ENCODE measurements at regions not wholly inside any gene's neighbourhood (a gene's known extent, or its start where the extent isn't known, plus 50 kb on each side); places are given as distances from the start of the nearest gene placed in this dataset.

DNA sequence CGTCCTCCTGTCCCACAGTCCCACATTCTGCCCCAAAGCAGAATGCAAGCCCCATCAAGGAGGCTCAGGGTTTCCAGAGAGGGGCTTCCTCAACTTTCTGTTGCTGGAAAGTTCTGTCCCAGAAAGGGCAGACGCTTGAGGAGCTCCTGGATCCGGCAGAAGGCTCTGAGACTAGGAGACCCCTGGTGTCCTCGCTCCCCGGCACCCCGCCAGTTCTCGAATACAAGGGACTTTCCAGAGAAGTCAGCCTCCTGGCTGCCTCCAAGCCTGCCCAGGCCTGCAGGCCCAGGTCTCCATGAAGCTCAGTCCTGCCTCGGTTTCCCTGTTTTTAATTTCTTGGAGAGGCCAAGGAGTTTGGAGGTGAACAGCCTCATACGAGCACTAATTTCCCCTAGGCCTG lies 150.4 kb downstream of the CEBPB start:
- ATAC-seq: no peak

GRCh38 chr20:50341880-50342637 lies 151.4 kb downstream of the CEBPB start:
- H3K27me3 Mint-ChIP-seq: peaks cover 0 to 4% (median 0%) of the 10 kb centered on the region in 5 donors
- Histone ChIP-seq H3K4me3 (ENCODE audit: low read length) (no peak overlapping the region), H3K4me1 (ENCODE audit: control insufficient read depth in 2 of 2, insufficient read depth in 2 of 2, low read length in 2 of 2) (peaks cover 20 to 21% of the 10 kb centered on the region in 2 donors), H3K27ac (ENCODE audit: low read depth, low read length) (no peak overlapping the region), H3K36me3 (ENCODE audit: control insufficient read depth in 2 of 3, insufficient read depth in 3 of 3, low read length in 3 of 3) (no peaks in the 10 kb centered on the region), H3K9me3 (ENCODE audit: control insufficient read depth in 2 of 3, low read length in 3 of 3) (no peaks in the 10 kb centered on the region), H3K27me3 (ENCODE audit: control insufficient read depth in 2 of 2, insufficient read depth in 2 of 2, low read length in 2 of 2) (no peaks in the 10 kb centered on the region)
- peaks cover 0 to 2% (median 0%) of the 10 kb centered on the region in 11 donors for H3K9me3 Mint-ChIP-seq
- DNase-seq (no peak), ATAC-seq (no peak)
- H3K4me3 Mint-ChIP-seq: no peak overlapping the region
- intact Hi-C loops (cut with micrococcal nuclease): no loop called here
- CTCF ChIA-PET: no interaction called here
- H3K36me3 Mint-ChIP-seq: no peaks in the 10 kb centered on the region
- POLR2A ChIA-PET: no interaction called here
- H3K27ac Mint-ChIP-seq: peak overlapping the region in 1 of 9 donors; percentile 46
- peaks cover 29 to 84% (median 36%) of the 10 kb centered on the region in 7 donors for H3K4me1 Mint-ChIP-seq

More for the DNA sequence above, 150.4 kb downstream of the CEBPB start:
- H3K9me3 ChIP-seq (ENCODE audit: control insufficient read depth in 2 of 3, low read length in 3 of 3): no peaks in the 10 kb centered on the region
- CTCF ChIA-PET: no interaction called here
- Mint-ChIP-seq H3K27me3 (peaks cover 0 to 4% (median 0%) of the 10 kb centered on the region in 5 donors), H3K9me3 (peaks cover 0 to 2% (median 0%) of the 10 kb centered on the region in 11 donors), H3K36me3 (no peaks in the 10 kb centered on the region), H3K27ac (no peak overlapping the region), H3K4me3 (no peak overlapping the region), H3K4me1 (peaks cover 21 to 84% (median 26%) of the 10 kb centered on the region in 7 donors)
- no peak overlapping the region for H3K27ac ChIP-seq (ENCODE audit: low read depth, low read length)
- H3K36me3 ChIP-seq (ENCODE audit: control insufficient read depth in 2 of 3, insufficient read depth in 3 of 3, low read length in 3 of 3): no peaks in the 10 kb centered on the region
- H3K4me3 ChIP-seq (ENCODE audit: low read length): no peak overlapping the region
- POLR2A ChIA-PET: no interaction called here
- intact Hi-C loops (cut with micrococcal nuclease): no loop called here
- no peak for DNase-seq
- H3K4me1 ChIP-seq (ENCODE audit: control insufficient read depth in 2 of 2, insufficient read depth in 2 of 2, low read length in 2 of 2): peaks cover 17 to 20% of the 10 kb centered on the region in 2 donors
- no peaks in the 10 kb centered on the region for H3K27me3 ChIP-seq (ENCODE audit: control insufficient read depth in 2 of 2, insufficient read depth in 2 of 2, low read length in 2 of 2)

- Histone ChIP-seq H3K27ac (ENCODE audit: low read depth, low read length) (no peak overlapping the region), H3K4me1 (ENCODE audit: control insufficient read depth in 2 of 2, insufficient read depth in 2 of 2, low read length in 2 of 2) (peaks cover 20 to 21% of the 10 kb centered on the region in 2 donors), H3K4me3 (ENCODE audit: low read length) (no peak overlapping the region), H3K36me3 (ENCODE audit: control insufficient read depth in 2 of 3, insufficient read depth in 3 of 3, low read length in 3 of 3) (no peaks in the 10 kb centered on the region), H3K27me3 (ENCODE audit: control insufficient read depth in 2 of 2, insufficient read depth in 2 of 2, low read length in 2 of 2) (no peaks in the 10 kb centered on the region), H3K9me3 (ENCODE audit: control insufficient read depth in 2 of 3, low read length in 3 of 3) (no peaks in the 10 kb centered on the region)
- POLR2A ChIA-PET: no interaction called here
- H3K9me3 Mint-ChIP-seq: peaks cover 0 to 2% (median 0%) of the 10 kb centered on the region in 11 donors
- peaks cover 0 to 4% (median 0%) of the 10 kb centered on the region in 5 donors for H3K27me3 Mint-ChIP-seq
- H3K36me3 Mint-ChIP-seq: no peaks in the 10 kb centered on the region
- no peak for DNase-seq
- peaks cover 31 to 82% (median 39%) of the 10 kb centered on the region in 7 donors for H3K4me1 Mint-ChIP-seq
- ATAC-seq: no peak
- CTCF ChIA-PET: no interaction called here
- H3K4me3 Mint-ChIP-seq: no peak overlapping the region
- intact Hi-C loops (cut with micrococcal nuclease): no loop called here
- H3K27ac Mint-ChIP-seq: peak overlapping the region in 3 of 9 donors; percentile 2 to 49 (median 9)
These were observed 152.0 kb downstream of the CEBPB start for GRCh38 chr20:50342638-50343102.

GRCh38 chr20:50343125-50343489 lies 152.5 kb downstream of the CEBPB start:
- no peaks in the 10 kb centered on the region for H3K36me3 ChIP-seq (ENCODE audit: control insufficient read depth in 2 of 3, insufficient read depth in 3 of 3, low read length in 3 of 3)
- no peak for ATAC-seq
- H3K27ac ChIP-seq (ENCODE audit: low read depth, low read length): no peak overlapping the region
- Mint-ChIP-seq H3K27me3 (peaks cover 0 to 4% (median 0%) of the 10 kb centered on the region in 5 donors), H3K27ac (peak overlapping the region in 1 of 9 donors; percentile 47), H3K9me3 (peaks cover 0 to 2% (median 0%) of the 10 kb centered on the region in 11 donors), H3K4me3 (no peak overlapping the region), H3K36me3 (no peaks in the 10 kb centered on the region), H3K4me1 (peaks cover 30 to 82% (median 39%) of the 10 kb centered on the region in 7 donors)
- peaks cover 19 to 20% of the 10 kb centered on the region in 2 donors for H3K4me1 ChIP-seq (ENCODE audit: control insufficient read depth in 2 of 2, insufficient read depth in 2 of 2, low read length in 2 of 2)
- POLR2A ChIA-PET: no interaction called here
- no peaks in the 10 kb centered on the region for H3K9me3 ChIP-seq (ENCODE audit: control insufficient read depth in 2 of 3, low read length in 3 of 3)
- intact Hi-C loops (cut with micrococcal nuclease): no loop called here
- no peaks in the 10 kb centered on the region for H3K27me3 ChIP-seq (ENCODE audit: control insufficient read depth in 2 of 2, insufficient read depth in 2 of 2, low read length in 2 of 2)
- CTCF ChIA-PET: no interaction called here
- H3K4me3 ChIP-seq (ENCODE audit: low read length): no peak overlapping the region
- DNase-seq: no peak

DNA sequence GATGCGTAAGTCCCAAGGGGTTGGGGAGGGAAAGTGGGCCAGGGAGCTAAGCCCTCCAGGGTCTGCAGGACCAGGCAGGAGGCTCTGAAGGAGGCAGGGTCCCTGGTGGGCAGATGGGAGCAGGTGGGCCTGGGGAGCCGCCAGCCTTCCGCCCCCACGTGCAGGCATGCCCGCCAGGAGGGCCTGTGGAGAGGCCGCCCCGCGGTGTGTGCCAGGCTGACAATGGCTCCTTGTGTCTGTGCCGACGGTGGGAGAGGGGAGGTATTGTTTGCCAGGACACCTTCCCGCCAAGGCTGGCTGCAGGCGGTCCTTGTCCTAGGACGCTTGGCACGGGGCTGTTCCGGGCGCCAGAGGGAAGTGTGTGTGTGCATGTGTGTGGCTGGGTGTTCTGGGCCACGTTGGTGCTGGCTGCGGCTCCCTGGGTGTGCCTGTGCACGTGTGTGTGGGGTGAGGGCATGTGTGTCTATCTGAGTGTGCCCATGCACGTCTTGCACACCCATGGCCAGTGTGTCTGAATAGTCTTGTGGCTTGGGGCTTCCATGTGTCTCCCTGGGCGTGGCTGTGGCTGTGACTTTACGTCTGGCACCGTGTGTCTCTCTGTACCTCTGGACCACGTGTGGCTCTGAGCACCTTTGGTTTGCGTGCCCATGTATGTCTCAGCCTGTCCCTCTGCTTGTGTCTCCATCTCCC lies 153.0 kb downstream of the CEBPB start:
- intact Hi-C loops (cut with micrococcal nuclease): no loop called here
- POLR2A ChIA-PET: no interaction called here

GRCh38 chr20:50344232-50345071 lies 153.8 kb downstream of the CEBPB start:
- ATAC-seq (no peak), DNase-seq (no peak)
- H3K4me1 ChIP-seq (ENCODE audit: control insufficient read depth in 2 of 2, insufficient read depth in 2 of 2, low read length in 2 of 2): peaks cover 8 to 10% of the 10 kb centered on the region in 2 donors
- Mint-ChIP-seq H3K27me3 (peaks cover 0 to 4% (median 0%) of the 10 kb centered on the region in 5 donors), H3K9me3 (peaks cover 0 to 2% (median 0%) of the 10 kb centered on the region in 11 donors), H3K36me3 (no peaks in the 10 kb centered on the region), H3K27ac (no peak overlapping the region), H3K4me1 (peaks cover 16 to 77% (median 25%) of the 10 kb centered on the region in 7 donors), H3K4me3 (no peak overlapping the region)
- H3K27ac ChIP-seq (ENCODE audit: low read depth, low read length): no peak overlapping the region
- no peaks in the 10 kb centered on the region for H3K27me3 ChIP-seq (ENCODE audit: control insufficient read depth in 2 of 2, insufficient read depth in 2 of 2, low read length in 2 of 2)
- no peaks in the 10 kb centered on the region for H3K9me3 ChIP-seq (ENCODE audit: control insufficient read depth in 2 of 3, low read length in 3 of 3)
- intact Hi-C loops (cut with micrococcal nuclease): no loop called here
- H3K36me3 ChIP-seq (ENCODE audit: control insufficient read depth in 2 of 3, insufficient read depth in 3 of 3, low read length in 3 of 3): no peaks in the 10 kb centered on the region
- CTCF ChIA-PET: no interaction called here
- POLR2A ChIA-PET: interaction anchor here (0.6 kb wide), 1 partner anchor 267 kb away, joined by 3 read pairs; no protein-coding TSS in a partner anchor
- H3K4me3 ChIP-seq (ENCODE audit: low read length): no peak overlapping the region

More for the DNA sequence above, 153.0 kb downstream of the CEBPB start:
- Histone ChIP-seq H3K9me3 (ENCODE audit: control insufficient read depth in 2 of 3, low read length in 3 of 3) (no peaks in the 10 kb centered on the region), H3K27ac (ENCODE audit: low read depth, low read length) (no peak overlapping the region), H3K4me1 (ENCODE audit: control insufficient read depth in 2 of 2, insufficient read depth in 2 of 2, low read length in 2 of 2) (peaks cover 14 to 15% of the 10 kb centered on the region in 2 donors), H3K36me3 (ENCODE audit: control insufficient read depth in 2 of 3, insufficient read depth in 3 of 3, low read length in 3 of 3) (no peaks in the 10 kb centered on the region), H3K27me3 (ENCODE audit: control insufficient read depth in 2 of 2, insufficient read depth in 2 of 2, low read length in 2 of 2) (no peaks in the 10 kb centered on the region), H3K4me3 (ENCODE audit: low read length) (no peak overlapping the region)
- Mint-ChIP-seq H3K4me3 (no peak overlapping the region), H3K27me3 (peaks cover 0 to 4% (median 0%) of the 10 kb centered on the region in 5 donors), H3K27ac (peak overlapping the region in 1 of 9 donors; percentile 47), H3K36me3 (no peaks in the 10 kb centered on the region), H3K9me3 (peaks cover 0 to 2% (median 0%) of the 10 kb centered on the region in 11 donors), H3K4me1 (peaks cover 24 to 79% (median 33%) of the 10 kb centered on the region in 7 donors)
- CTCF ChIA-PET: no interaction called here
- DNase-seq (no peak), ATAC-seq (no peak)
